ENCODE measurements at regions not wholly inside any gene's neighbourhood (a gene's known extent, or its start where the extent isn't known, plus 50 kb on each side); places are given as distances from the start of the nearest gene placed in this dataset.

- Histone ChIP-seq H3K9me3 (no peaks in the 10 kb centered on the region), H3K4me1 (no peaks in the 10 kb centered on the region), H3K27ac (no peak overlapping the region), H3K9ac (ENCODE audit: low read depth in 2 of 2, low read length in 2 of 2) (no peak overlapping the region), H3K27me3 (peaks cover 19% of the 10 kb centered on the region), H3K4me3 (peak overlapping the region; percentile 14), H3K36me3 (no peaks in the 10 kb centered on the region)
- TF ChIP-seq CTCF (IDR thresholded peaks at IDR 0.05), result no peak
- intact Hi-C loops (cut with DNase I), result no loop called here
- DNase-seq, result no peak
These were observed 421.7 kb downstream of the VRK1 start for GRCh38 chr14:97218691-97219430.

DNA sequence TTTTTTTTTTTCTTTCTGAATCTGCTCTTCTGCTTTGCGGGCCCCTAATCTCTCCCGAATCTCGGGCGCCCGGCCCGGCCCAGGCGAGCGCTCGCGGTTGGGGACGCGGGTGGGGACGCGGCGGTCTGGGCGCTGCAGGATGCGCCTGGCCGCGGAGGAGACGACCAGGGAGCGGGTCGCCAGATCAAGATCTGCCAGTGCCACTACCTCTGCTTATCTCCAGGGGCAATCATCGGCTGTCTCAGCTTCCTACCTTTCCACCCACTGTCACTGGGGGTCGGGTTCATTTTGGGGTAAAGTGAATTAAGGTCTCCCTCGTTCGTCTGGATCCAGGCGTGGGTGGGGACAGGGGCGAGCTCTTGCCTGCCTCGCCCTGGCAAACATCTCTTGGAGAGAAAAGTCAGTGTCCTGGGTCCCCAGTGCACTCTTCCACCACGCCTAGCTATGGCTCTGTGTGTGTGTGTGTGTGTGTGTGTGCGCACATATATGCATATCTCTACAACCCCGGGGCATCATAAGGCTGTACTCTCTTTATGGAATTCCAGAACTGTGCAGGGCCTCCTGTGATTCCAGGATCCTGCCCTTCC lies 422.3 kb downstream of the VRK1 start:
- TF ChIP-seq CTCF (IDR thresholded peaks at IDR 0.05), result no peak
- H3K9ac ChIP-seq (ENCODE audit: low read depth in 2 of 2, low read length in 2 of 2), result no peak overlapping the region
- no peaks in the 10 kb centered on the region for H3K9me3 ChIP-seq
- H3K4me1 ChIP-seq, result no peaks in the 10 kb centered on the region
- no peak overlapping the region for H3K27ac ChIP-seq
- H3K4me3 ChIP-seq, result peak overlapping the region; percentile 14
- H3K27me3 ChIP-seq, result peaks cover 19% of the 10 kb centered on the region
- no peaks in the 10 kb centered on the region for H3K36me3 ChIP-seq
- intact Hi-C loops (cut with DNase I), result no loop called here
- no peak for DNase-seq

DNA sequence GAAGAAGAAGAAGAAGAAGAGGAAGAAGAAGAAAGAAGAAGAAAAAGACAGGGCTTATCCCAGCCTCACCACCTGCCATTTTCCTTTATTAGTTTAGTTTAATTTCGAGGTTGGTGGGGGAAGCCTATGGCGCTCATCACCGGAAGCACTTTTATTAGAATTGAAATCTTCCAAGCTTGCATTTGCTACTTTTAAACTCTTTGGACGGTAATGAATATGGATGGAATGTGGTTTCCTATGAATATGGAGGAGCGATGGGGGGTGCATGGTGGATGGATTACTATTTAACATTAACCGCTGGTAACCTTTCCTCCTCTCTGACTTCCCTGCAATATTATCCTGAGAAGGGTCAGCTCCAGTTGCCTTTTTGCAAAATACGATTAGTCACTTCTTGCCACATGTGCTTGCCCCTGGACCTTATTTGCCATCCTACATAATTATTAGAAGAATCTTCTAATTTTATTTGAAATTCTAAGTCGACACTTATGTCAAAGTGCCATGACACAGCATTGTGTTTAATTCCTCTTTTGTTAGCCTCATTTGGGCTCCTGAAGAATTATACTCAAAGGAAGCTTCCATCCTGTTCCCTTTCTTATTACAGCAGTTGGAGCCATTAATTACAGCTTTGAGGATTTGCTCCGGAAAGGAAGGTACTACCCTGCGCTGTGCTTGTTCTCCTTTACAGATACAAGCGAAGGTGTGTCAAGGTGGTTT lies 424.5 kb downstream of the VRK1 start:
- no peak for TF ChIP-seq CTCF (IDR thresholded peaks at IDR 0.05)
- intact Hi-C loops (cut with DNase I), result no loop called here
- Histone ChIP-seq H3K27me3 (peaks cover 19% of the 10 kb centered on the region), H3K9ac (ENCODE audit: low read depth in 2 of 2, low read length in 2 of 2) (no peak overlapping the region), H3K36me3 (no peaks in the 10 kb centered on the region), H3K4me3 (no peak overlapping the region), H3K9me3 (no peaks in the 10 kb centered on the region), H3K27ac (no peak overlapping the region), H3K4me1 (no peaks in the 10 kb centered on the region)
- DNase-seq, result no peak

- no peak for DNase-seq
These were observed 426.8 kb downstream of the VRK1 start for GRCh38 chr14:97224016-97224415.

GRCh38 chr14:97230051-97230450 lies 432.9 kb downstream of the VRK1 start:
- no peaks in the 10 kb centered on the region for H3K9me3 ChIP-seq
- no peaks in the 10 kb centered on the region for H3K4me1 ChIP-seq
- H3K4me3 ChIP-seq, result no peak overlapping the region
- no peak for TF ChIP-seq CTCF (IDR thresholded peaks at IDR 0.05)
- H3K27ac ChIP-seq, result no peak overlapping the region
- H3K9ac ChIP-seq (ENCODE audit: low read depth in 2 of 2, low read length in 2 of 2), result no peak overlapping the region
- H3K27me3 ChIP-seq, result no peaks in the 10 kb centered on the region
- intact Hi-C loops (cut with DNase I), result no loop called here
- no peak for DNase-seq
- H3K36me3 ChIP-seq, result no peaks in the 10 kb centered on the region

More at GRCh38 chr14:97224016-97224415, 426.8 kb downstream of the VRK1 start:
- Histone ChIP-seq H3K27me3 (peaks cover 11% of the 10 kb centered on the region), H3K4me1 (no peaks in the 10 kb centered on the region), H3K4me3 (no peak overlapping the region), H3K36me3 (no peaks in the 10 kb centered on the region), H3K9me3 (no peaks in the 10 kb centered on the region), H3K9ac (ENCODE audit: low read depth in 2 of 2, low read length in 2 of 2) (no peak overlapping the region), H3K27ac (no peak overlapping the region)
- no peak for TF ChIP-seq CTCF (IDR thresholded peaks at IDR 0.05)
- intact Hi-C loops (cut with DNase I), result no loop called here

Data from colonic mucosa (tissue), 4 donors.